Retina (tissue), 1 donor: ENCODE measurements at regions not wholly inside any gene's neighbourhood (a gene's known extent, or its start where the extent isn't known, plus 50 kb on each side); places are given as distances from the start of the nearest gene placed in this dataset.
"Not testable (repeated sequence)": the region's sequence is repeated elsewhere in the genome, so short reads cannot be mapped to it uniquely, and the experiment has no call there.

Experiments used
- DNase-seq: peaks from one replicate; pipeline ENCODE4 v3.0.0-alpha.2; 2016

GRCh38 chr18:78813936-78814710 lies 165.5 kb upstream of the SALL3 start:
- no peak for DNase-seq

GRCh38 chr18:78814766-78815165 lies 164.9 kb upstream of the SALL3 start:
- DNase-seq, result no peak

DNA sequence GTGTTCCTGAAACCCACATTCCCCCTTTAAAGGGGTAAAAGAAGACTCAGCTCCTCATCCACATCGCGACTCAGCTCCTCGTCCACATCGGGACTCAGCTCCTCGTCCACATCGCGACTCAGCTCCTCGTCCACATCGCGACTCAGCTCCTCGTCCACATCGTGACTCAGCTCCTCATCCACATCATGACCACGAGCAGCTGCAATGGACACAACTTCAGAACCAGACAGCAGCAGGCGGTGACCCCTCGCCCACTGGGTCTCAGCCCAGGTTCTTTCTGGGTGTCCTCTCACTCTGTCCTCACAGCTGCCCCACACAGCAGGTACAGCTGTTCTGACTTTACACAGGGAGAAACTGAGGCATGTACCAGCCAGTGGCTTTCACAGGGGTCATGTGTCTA lies 163.5 kb upstream of the SALL3 start:
- no peak for DNase-seq

GRCh38 chr18:78816916-78817315 lies 162.7 kb upstream of the SALL3 start:
- no peak for DNase-seq

GRCh38 chr18:78818495-78818894 lies 161.1 kb upstream of the SALL3 start:
- no peak for DNase-seq

DNA sequence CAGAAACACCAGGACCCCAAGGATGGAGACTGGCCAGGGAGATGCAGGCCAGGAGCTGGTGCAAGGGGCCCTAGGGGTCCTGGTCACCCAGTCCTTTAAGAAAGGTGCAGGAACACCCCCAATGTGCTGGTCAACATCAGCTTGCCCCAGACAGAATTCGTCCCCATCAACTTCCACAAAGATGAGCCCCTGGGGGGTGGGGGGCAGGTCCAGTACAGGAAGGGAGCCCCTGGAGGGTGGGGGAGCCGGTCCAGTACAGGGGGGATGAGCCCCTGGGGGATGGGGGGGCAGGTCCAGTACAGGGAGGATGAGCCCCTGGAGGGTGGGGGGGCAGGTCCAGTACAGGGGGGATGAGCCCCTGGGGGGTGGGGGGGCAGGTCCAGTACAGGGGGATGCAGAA lies 160.7 kb upstream of the SALL3 start:
- no peak for DNase-seq

DNA sequence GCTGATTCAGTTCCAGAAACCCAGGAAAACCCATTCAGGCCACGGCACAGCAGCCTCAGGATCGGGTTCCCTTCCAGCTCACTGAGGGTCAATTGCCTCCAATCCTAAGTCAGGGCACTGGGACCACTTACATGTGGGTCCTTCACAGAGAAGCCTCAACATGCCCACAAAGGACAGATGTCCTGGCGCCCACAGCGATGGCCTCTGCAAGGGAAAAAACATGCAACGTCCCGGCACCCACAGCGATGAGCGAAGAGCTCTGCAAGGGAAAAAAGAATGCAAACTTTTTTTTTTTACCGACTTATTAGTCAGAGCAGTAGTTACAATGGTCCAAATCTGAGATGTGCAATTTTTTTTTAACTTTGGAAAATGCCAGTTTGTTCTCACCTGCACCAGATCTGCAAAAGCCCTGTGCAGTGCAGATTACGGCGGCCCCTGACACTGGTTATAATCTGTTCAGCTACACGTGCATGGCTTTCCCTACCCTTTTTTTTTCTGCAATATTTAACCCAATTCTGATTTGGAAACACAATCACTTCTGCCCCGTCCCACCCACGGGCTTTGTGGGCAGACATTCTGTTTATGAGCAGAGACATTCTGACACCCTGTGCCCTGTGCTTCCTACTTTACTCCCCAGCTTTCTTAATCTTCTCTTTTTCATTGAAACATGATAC lies 159.3 kb upstream of the SALL3 start:
- DNase-seq, result no peak

DNA sequence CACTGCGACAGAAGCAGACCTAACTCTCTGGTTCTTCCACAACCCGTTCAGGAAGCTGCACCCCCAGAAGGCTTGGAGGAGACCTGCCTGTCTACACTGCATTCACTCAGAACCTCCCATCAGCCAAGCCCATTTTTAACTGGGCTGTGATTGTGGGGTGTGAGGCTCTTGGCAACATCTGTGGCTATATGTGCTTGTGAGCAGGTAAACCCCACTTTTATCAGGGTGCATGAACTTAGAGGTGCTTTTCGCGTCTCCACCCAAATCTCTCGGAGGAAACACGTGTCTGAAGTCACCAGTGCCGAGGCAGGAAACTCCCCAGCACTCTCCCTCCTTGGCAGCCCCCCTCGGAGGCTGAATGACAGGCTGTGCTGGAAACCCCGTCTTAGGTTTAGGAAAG lies 158.2 kb upstream of the SALL3 start:
- no peak for DNase-seq

DNA sequence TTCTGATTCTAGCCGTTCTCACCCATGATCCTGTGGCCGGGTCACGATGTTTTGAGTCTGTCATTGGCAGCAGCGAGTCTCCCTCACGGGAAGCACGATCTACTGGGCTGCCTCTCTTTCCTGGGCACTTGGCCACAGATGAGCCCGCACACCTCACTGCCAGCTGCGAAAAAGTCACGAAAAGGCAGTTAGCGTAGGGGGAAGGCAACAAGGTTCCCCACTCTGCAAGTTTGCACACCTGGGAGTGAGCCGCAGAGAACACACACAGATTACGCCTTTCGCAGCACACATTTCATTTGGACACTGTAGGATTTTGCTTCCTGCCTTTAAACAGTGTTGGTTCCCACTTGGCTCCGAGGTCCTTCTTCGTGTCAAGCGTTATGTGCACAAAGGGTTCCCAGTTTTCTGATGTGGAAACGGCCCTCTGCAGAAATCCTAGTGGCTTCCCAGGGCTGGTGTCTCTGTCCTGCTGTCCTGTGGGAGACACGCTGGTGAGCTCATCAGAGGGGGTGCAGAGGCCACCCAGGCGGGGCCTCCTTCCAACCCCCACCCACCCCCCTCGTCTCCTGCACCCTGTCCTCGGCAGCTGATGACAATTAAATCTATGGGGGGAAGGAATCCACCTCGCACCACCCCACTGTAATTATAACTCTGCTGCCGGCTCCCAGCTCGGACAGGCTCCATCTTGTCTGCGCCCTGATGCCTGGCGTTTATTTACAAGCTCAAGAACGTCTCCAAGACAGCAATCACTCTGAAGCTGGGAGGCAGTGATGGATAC lies 157.3 kb upstream of the SALL3 start:
- no peak for DNase-seq

DNA sequence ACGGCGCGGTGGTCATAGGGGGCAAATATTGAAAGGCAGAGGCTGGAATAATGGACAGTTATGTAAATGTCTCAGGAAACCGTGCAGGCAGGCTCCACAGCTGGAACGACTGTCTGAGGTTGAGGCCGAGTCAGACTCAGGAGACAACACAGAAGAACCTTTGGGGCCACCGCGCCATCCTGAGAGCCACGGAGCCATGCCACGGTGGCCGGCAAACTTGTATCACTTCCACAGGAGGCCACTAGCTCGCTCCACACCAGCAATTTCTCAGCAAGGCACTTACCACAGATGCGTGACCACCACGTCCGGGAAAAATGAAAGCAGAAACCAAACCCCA lies 156.7 kb upstream of the SALL3 start:
- no peak for DNase-seq

GRCh38 chr18:78825168-78825567 lies 154.4 kb upstream of the SALL3 start:
- no peak for DNase-seq

DNA sequence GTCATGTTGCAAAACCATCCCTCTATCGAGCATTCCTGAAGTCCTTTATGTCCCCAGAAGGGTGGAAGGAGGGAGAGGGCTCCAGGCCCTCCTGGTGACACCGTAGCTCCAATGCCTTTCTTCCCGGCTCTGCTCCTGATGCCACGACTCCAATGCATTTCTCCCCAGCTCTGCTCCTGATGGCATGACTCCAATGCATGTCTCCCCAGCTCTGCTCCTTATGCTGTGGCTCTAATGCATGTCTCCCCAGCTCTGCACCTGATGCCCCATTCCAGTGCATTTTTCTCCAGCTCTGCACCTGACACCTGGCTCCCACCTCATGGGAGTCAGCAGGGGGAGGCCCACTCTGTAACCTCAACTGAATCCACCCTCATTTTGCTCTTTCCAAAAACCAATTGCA lies 153.0 kb upstream of the SALL3 start:
- DNase-seq, result no peak

- no peak for DNase-seq
These were observed 152.5 kb upstream of the SALL3 start for GRCh38 chr18:78827141-78827540.

- DNase-seq, result no peak
These were observed 151.5 kb upstream of the SALL3 start for GRCh38 chr18:78828131-78828530.

GRCh38 chr18:78829026-78829425 lies 150.6 kb upstream of the SALL3 start:
- DNase-seq, result not testable (repeated sequence)

DNA sequence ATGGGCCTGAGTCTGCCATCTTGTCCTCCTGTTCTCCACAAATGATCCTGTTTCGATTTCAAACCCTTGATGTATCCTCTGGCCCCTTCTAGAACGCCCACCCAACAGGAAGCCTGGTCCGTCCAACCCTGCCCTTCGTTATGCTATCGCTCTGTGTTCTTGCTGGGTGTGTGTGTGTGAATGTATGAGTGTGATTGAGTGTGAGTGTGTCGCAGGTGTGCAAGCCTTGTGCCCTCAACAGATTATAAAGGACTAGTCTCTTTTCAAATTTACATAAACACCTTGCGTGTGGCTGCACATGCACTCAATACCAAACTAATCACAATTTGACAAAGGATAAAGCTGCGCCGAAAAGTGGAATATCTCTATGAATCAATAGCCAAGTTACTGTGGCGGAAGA lies 149.5 kb upstream of the SALL3 start:
- no peak for DNase-seq

GRCh38 chr18:78830826-78831225 lies 148.8 kb upstream of the SALL3 start:
- DNase-seq, result no peak

DNA sequence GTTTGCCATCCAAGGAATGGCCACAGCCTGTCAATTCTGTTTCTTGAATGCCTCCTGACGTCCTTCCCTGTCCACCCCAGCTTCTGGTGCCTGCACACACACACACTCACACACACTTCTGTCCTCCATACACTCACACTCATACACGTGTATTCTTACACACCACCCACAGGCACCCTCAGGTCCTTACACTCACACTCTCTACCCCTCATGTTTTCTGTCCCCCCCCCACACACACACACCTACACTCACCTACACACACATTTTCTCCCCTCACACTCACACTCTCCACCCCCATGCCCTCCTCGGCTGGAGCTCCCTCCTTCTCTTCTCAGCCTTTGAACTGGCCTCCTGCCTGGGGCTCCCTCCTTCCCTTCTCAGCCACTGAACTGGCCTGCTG lies 148.0 kb upstream of the SALL3 start:
- no peak for DNase-seq

DNA sequence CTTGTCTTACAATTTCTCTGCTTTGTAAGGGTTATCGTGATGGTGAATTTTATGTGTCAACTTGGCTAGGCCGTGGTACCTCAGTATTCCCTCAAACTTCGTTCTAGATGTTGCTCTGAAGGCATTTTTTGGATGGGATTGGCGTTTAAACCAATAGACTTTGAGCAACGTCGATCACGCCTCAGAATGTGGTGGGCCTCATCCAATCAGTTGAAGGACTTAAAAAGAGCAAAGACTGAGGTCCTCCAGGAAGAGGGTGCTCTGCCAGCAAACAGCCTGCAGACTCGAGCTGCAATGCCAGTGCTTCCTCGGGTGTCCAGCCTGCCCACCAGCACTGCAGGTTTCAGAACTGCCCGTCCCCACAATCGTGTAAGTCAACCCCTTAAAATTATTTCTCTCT lies 145.8 kb upstream of the SALL3 start:
- no peak for DNase-seq

GRCh38 chr18:78836838-78837237 lies 142.8 kb upstream of the SALL3 start:
- DNase-seq, result no peak

- DNase-seq, result no peak
These were observed 141.9 kb upstream of the SALL3 start for GRCh38 chr18:78837754-78838153.

GRCh38 chr18:78838183-78838582 lies 141.4 kb upstream of the SALL3 start:
- no peak for DNase-seq

DNA sequence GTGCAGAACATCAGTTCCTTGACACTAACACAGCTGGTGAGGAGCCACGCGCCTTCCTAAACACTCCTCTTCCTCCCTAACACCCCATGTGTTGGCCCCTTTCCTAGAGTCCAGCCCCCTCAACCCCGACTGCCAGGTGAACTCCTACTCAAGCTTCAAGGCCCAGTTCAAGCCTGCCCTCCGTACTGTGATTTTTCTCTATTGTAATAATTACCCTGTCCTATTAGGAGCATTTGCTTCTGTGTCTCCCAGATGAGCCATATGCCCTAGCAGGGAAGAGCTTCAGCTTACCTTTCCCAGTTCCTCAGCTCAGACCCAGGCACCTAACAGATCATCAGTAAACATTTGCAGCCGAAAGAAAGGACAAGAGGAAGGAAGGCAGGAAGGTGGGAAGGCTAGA lies 130.6 kb upstream of the SALL3 start:
- DNase-seq, result no peak

- no peak for DNase-seq
These were observed 130.2 kb upstream of the SALL3 start for GRCh38 chr18:78849458-78849857.
